ENCODE measurements at regions not wholly inside any gene's neighbourhood (a gene's known extent, or its start where the extent isn't known, plus 50 kb on each side); places are given as distances from the start of the nearest gene placed in this dataset.

DNA sequence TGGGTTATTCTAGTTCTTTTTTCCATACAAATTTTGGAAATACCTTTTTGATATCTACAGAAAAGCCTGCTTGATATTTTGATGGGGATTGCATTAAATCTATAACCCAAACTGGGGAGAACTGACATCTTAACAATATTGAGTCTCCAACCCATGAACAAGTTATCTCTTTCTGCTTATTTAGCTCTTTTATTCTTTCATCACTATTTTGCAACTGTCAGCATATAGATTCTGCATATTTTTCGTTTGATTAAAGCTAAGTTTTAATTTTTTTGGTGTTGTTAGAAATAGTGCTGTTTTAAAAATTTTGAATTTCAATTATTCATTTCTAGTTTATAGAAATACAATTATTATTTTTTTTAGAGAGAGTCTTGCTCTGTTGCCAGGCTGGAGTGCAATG is 97.9 kb downstream of the EMX2 start:
- Histone ChIP-seq H4K20me1 (ENCODE audit: insufficient read depth, low read length) (no peaks in the 10 kb centered on the region), H2AFZ (ENCODE audit: low read depth, low read length) (no peak overlapping the region), H3K9ac (ENCODE audit: low read depth, low read length) (no peak overlapping the region), H3K9me3 (ENCODE audit: insufficient read depth, low read length, severe bottlenecking) (no peaks in the 10 kb centered on the region), H3K27ac (ENCODE audit: low read length) (no peak overlapping the region), H3K27me3 (ENCODE audit: insufficient read depth, low read length, poor library complexity) (no peaks in the 10 kb centered on the region), H3K4me3 (ENCODE audit: low read depth in 1 of 2, low read length in 2 of 2) (no peak overlapping the region), H3K4me2 (ENCODE audit: insufficient read depth, low read length) (no peak overlapping the region), H3K4me1 (ENCODE audit: insufficient read depth, low read length) (no peaks in the 10 kb centered on the region), H3K36me3 (ENCODE audit: insufficient read depth, low read length) (no peaks in the 10 kb centered on the region), H3K79me2 (ENCODE audit: insufficient read depth, low read length) (no peaks in the 10 kb centered on the region)
- DNase-seq (no peak), ATAC-seq (ENCODE audit: insufficient read depth, low read depth) (no peak)
- TF ChIP-seq, protein P1, sequence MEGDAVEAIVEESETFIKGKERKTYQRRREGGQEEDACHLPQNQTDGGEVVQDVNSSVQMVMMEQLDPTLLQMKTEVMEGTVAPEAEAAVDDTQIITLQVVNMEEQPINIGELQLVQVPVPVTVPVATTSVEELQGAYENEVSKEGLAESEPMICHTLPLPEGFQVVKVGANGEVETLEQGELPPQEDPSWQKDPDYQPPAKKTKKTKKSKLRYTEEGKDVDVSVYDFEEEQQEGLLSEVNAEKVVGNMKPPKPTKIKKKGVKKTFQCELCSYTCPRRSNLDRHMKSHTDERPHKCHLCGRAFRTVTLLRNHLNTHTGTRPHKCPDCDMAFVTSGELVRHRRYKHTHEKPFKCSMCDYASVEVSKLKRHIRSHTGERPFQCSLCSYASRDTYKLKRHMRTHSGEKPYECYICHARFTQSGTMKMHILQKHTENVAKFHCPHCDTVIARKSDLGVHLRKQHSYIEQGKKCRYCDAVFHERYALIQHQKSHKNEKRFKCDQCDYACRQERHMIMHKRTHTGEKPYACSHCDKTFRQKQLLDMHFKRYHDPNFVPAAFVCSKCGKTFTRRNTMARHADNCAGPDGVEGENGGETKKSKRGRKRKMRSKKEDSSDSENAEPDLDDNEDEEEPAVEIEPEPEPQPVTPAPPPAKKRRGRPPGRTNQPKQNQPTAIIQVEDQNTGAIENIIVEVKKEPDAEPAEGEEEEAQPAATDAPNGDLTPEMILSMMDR (IDR thresholded peaks at IDR 0.05; ENCODE audit: borderline replicate concordance, extremely low read depth, low read length, poor library complexity, severe bottlenecking), result no peak
- no peak for TF ChIP-seq EZH2 (IDR thresholded peaks at IDR 0.05; ENCODE audit: borderline replicate concordance, low read depth, low read length, severe bottlenecking)

GRCh38 chr10:117646718-117647117 is 104.2 kb downstream of the EMX2 start:
- H3K4me2 ChIP-seq (ENCODE audit: insufficient read depth, low read length), result no peak overlapping the region
- H3K4me3 ChIP-seq (ENCODE audit: low read depth in 1 of 2, low read length in 2 of 2), result no peak overlapping the region
- peaks cover 4% of the 10 kb centered on the region for H3K9me3 ChIP-seq (ENCODE audit: insufficient read depth, low read length, severe bottlenecking)
- H4K20me1 ChIP-seq (ENCODE audit: insufficient read depth, low read length), result no peaks in the 10 kb centered on the region
- TF ChIP-seq, protein P1 (IDR thresholded peaks at IDR 0.05; ENCODE audit: borderline replicate concordance, extremely low read depth, low read length, poor library complexity, severe bottlenecking), result no peak
- TF ChIP-seq EZH2 (IDR thresholded peaks at IDR 0.05; ENCODE audit: borderline replicate concordance, low read depth, low read length, severe bottlenecking), result no peak
- H3K27me3 ChIP-seq (ENCODE audit: insufficient read depth, low read length, poor library complexity), result no peaks in the 10 kb centered on the region
- DNase-seq (no peak), ATAC-seq (ENCODE audit: insufficient read depth, low read depth) (no peak)
- H3K27ac ChIP-seq (ENCODE audit: low read length), result no peak overlapping the region
- no peaks in the 10 kb centered on the region for H3K79me2 ChIP-seq (ENCODE audit: insufficient read depth, low read length)
- no peak overlapping the region for H2AFZ ChIP-seq (ENCODE audit: low read depth, low read length)
- H3K9ac ChIP-seq (ENCODE audit: low read depth, low read length), result no peak overlapping the region
- H3K36me3 ChIP-seq (ENCODE audit: insufficient read depth, low read length), result no peaks in the 10 kb centered on the region
- no peaks in the 10 kb centered on the region for H3K4me1 ChIP-seq (ENCODE audit: insufficient read depth, low read length)

- Histone ChIP-seq H3K9ac (ENCODE audit: low read depth, low read length) (no peak overlapping the region), H3K9me3 (ENCODE audit: insufficient read depth, low read length, severe bottlenecking) (peaks cover 4% of the 10 kb centered on the region), H2AFZ (ENCODE audit: low read depth, low read length) (no peak overlapping the region), H3K36me3 (ENCODE audit: insufficient read depth, low read length) (no peaks in the 10 kb centered on the region), H3K27me3 (ENCODE audit: insufficient read depth, low read length, poor library complexity) (no peaks in the 10 kb centered on the region), H3K4me1 (ENCODE audit: insufficient read depth, low read length) (no peaks in the 10 kb centered on the region), H4K20me1 (ENCODE audit: insufficient read depth, low read length) (no peaks in the 10 kb centered on the region), H3K79me2 (ENCODE audit: insufficient read depth, low read length) (no peaks in the 10 kb centered on the region), H3K27ac (ENCODE audit: low read length) (no peak overlapping the region), H3K4me2 (ENCODE audit: insufficient read depth, low read length) (no peak overlapping the region), H3K4me3 (ENCODE audit: low read depth in 1 of 2, low read length in 2 of 2) (no peak overlapping the region)
- TF ChIP-seq, protein P1 (IDR thresholded peaks at IDR 0.05; ENCODE audit: borderline replicate concordance, extremely low read depth, low read length, poor library complexity, severe bottlenecking), result no peak
- TF ChIP-seq EZH2 (IDR thresholded peaks at IDR 0.05; ENCODE audit: borderline replicate concordance, low read depth, low read length, severe bottlenecking), result no peak
- DNase-seq (no peak), ATAC-seq (ENCODE audit: insufficient read depth, low read depth) (no peak)
These were observed 104.8 kb downstream of the EMX2 start for GRCh38 chr10:117647306-117647705.

GRCh38 chr10:117651121-117651520 is 108.6 kb downstream of the EMX2 start:
- Histone ChIP-seq H3K36me3 (ENCODE audit: insufficient read depth, low read length) (no peaks in the 10 kb centered on the region), H3K4me2 (ENCODE audit: insufficient read depth, low read length) (no peak overlapping the region), H3K27ac (ENCODE audit: low read length) (no peak overlapping the region), H3K79me2 (ENCODE audit: insufficient read depth, low read length) (no peaks in the 10 kb centered on the region), H3K9me3 (ENCODE audit: insufficient read depth, low read length, severe bottlenecking) (peaks cover 4% of the 10 kb centered on the region), H3K27me3 (ENCODE audit: insufficient read depth, low read length, poor library complexity) (peaks cover 6% of the 10 kb centered on the region), H2AFZ (ENCODE audit: low read depth, low read length) (no peak overlapping the region), H3K4me1 (ENCODE audit: insufficient read depth, low read length) (no peaks in the 10 kb centered on the region), H3K4me3 (ENCODE audit: low read depth in 1 of 2, low read length in 2 of 2) (no peak overlapping the region), H4K20me1 (ENCODE audit: insufficient read depth, low read length) (no peaks in the 10 kb centered on the region), H3K9ac (ENCODE audit: low read depth, low read length) (no peak overlapping the region)
- no peak for DNase-seq
- TF ChIP-seq, protein P1 (IDR thresholded peaks at IDR 0.05; ENCODE audit: borderline replicate concordance, extremely low read depth, low read length, poor library complexity, severe bottlenecking), result no peak
- TF ChIP-seq EZH2 (IDR thresholded peaks at IDR 0.05; ENCODE audit: borderline replicate concordance, low read depth, low read length, severe bottlenecking), result no peak
- ATAC-seq (ENCODE audit: insufficient read depth, low read depth), result no peak
